Mammary epithelial cell (primary cell): ENCODE measurements at regions not wholly inside any gene's neighbourhood (a gene's known extent, or its start where the extent isn't known, plus 50 kb on each side); places are given as distances from the start of the nearest gene placed in this dataset.

Experiments used
- EZH2 ChIP-seq: IDR thresholded peaks from 2 replicates; pipeline ENCODE4 v1.6.1; 2012; ENCODE audit warnings: low read length, inconsistent platforms, borderline replicate concordance
- TF ChIP-seq, protein P1 (sequence below), 2 donors: IDR thresholded peaks in 1 of 2; conservative IDR thresholded peaks in 1 of 2; 2 replicates each; pipeline ENCODE4 v1.5.1; 2011 to 2012; ENCODE audit warnings: inconsistent platforms in 2 of 2, low read length in 2 of 2, mild to moderate bottlenecking in 2 of 2, control low read depth in 1 of 2, low read depth in 1 of 2; ENCODE audit not compliant: insufficient read depth in 1 of 2; ENCODE audit errors: extremely low read depth in 1 of 2

DNA sequence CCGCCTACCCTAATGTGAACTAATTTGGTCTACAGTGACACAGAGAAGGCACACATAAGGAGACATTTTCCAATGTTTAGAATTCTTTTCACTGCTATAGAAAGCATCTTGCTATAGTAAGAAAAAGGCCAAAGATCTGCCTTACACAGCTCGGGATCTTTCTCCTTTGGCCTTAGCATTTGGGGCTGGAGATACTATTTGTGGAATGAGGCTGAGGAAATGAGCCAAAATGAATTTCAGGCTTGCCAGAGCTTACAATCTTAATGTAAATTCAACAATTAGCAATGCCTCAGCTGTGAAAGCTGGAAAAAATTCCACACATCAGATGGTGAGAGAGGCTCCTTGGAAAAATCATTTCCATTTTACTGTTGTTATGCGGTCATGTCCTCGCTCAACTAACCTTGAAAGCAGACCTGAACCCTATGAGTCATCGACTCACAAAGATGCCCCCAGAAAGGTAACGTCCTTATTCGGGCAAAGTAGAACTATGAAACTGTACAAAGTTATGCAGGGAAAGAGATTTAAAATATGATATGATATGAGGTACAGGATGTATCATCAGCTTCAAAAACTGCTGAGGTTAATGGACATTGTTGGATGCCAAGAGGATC lies 324.5 kb upstream of the NBEA start:
- TF ChIP-seq, protein P1, sequence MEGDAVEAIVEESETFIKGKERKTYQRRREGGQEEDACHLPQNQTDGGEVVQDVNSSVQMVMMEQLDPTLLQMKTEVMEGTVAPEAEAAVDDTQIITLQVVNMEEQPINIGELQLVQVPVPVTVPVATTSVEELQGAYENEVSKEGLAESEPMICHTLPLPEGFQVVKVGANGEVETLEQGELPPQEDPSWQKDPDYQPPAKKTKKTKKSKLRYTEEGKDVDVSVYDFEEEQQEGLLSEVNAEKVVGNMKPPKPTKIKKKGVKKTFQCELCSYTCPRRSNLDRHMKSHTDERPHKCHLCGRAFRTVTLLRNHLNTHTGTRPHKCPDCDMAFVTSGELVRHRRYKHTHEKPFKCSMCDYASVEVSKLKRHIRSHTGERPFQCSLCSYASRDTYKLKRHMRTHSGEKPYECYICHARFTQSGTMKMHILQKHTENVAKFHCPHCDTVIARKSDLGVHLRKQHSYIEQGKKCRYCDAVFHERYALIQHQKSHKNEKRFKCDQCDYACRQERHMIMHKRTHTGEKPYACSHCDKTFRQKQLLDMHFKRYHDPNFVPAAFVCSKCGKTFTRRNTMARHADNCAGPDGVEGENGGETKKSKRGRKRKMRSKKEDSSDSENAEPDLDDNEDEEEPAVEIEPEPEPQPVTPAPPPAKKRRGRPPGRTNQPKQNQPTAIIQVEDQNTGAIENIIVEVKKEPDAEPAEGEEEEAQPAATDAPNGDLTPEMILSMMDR (conservative IDR thresholded peaks at IDR 0.05 in 1 of 2, IDR thresholded peaks at IDR 0.05 in 1 of 2; ENCODE audit: extremely low read depth in 1 of 2, insufficient read depth in 1 of 2, low read depth in 1 of 2, low read length in 2 of 2), result no peak
- no peak for TF ChIP-seq EZH2
